Fibroblast of lung (primary cell): ENCODE measurements at regions not wholly inside any gene's neighbourhood (a gene's known extent, or its start where the extent isn't known, plus 50 kb on each side); places are given as distances from the start of the nearest gene placed in this dataset.

Experiments used
- DNase-seq, 2 donors: peaks; one replicate each; pipeline versions ENCODE4 v3.0.0 to v3.0.0-alpha.2; 2010; ENCODE audit warnings: low read depth in 2 of 2
- H2AFZ ChIP-seq: 2 replicates; pipeline ENCODE4 v1.5.1; 2012; ENCODE audit warnings: low read length, control low read depth, inconsistent platforms
- H3K27ac ChIP-seq: 2 replicates; pipeline ENCODE4 v1.5.1; 2011; ENCODE audit warnings: low read length, control low read depth; ENCODE audit not compliant: insufficient read depth
- H3K27me3 ChIP-seq: 2 replicates; pipeline ENCODE4 v1.5.1; 2011; ENCODE audit warnings: mild to moderate bottlenecking, low read length; ENCODE audit not compliant: control insufficient read depth, insufficient read depth
- H3K36me3 ChIP-seq: 2 replicates; pipeline ENCODE4 v1.5.1; 2011; ENCODE audit warnings: low read length; ENCODE audit not compliant: control insufficient read depth, insufficient read depth
- H3K4me1 ChIP-seq: 2 replicates; pipeline ENCODE4 v1.5.1; 2011; ENCODE audit warnings: low read length; ENCODE audit not compliant: control insufficient read depth, insufficient read depth; ENCODE audit errors: extremely low read depth
- H3K4me2 ChIP-seq: 2 replicates; pipeline ENCODE4 v1.5.1; 2011; ENCODE audit warnings: low read length, control low read depth; ENCODE audit not compliant: insufficient read depth; ENCODE audit errors: extremely low read depth
- H3K4me3 ChIP-seq, 4 experiments: fragments of 200-600 bp in 1 of 4; sonication (generic) in 1 of 4; replicated peaks in 1 of 4; 2 replicates each; pipeline ENCODE4 v1.5.1; 2011 to 2016; ENCODE audit warnings: low read length in 4 of 4, low read depth in 3 of 4, mild to moderate bottlenecking in 3 of 4, control low read depth in 2 of 4, inconsistent platforms in 1 of 4, mixed read lengths in 1 of 4; ENCODE audit not compliant: insufficient read depth in 1 of 4; ENCODE audit errors: control extremely low read depth in 1 of 4
- H3K79me2 ChIP-seq: 2 replicates; pipeline ENCODE4 v1.5.1; 2012; ENCODE audit warnings: mild to moderate bottlenecking, low read length, inconsistent platforms; ENCODE audit not compliant: control insufficient read depth, insufficient read depth
- H3K9ac ChIP-seq: 2 replicates; pipeline ENCODE4 v1.5.1; 2011; ENCODE audit warnings: mild to moderate bottlenecking, low read length, control low read depth; ENCODE audit not compliant: insufficient read depth
- H3K9me3 ChIP-seq: 2 replicates; pipeline ENCODE4 v1.5.1; 2012; ENCODE audit warnings: low read depth, low read length; ENCODE audit not compliant: control insufficient read depth, insufficient read depth
- H4K20me1 ChIP-seq: 2 replicates; pipeline ENCODE4 v1.5.1; 2011; ENCODE audit warnings: low read length; ENCODE audit not compliant: control insufficient read depth, insufficient read depth; ENCODE audit errors: extremely low read depth
- CTCF ChIP-seq, 2 donors: IDR thresholded peaks in 1 of 2; conservative IDR thresholded peaks in 1 of 2; 1 replicate in 1 of 2; 2 replicates in 1 of 2; pipeline ENCODE4 v1.5.1; 2011 to 2012; ENCODE audit warnings: low read length in 2 of 2, control low read depth in 1 of 2, inconsistent platforms in 1 of 2, low read depth in 1 of 2, mild to moderate bottlenecking in 1 of 2
- EZH2 ChIP-seq: IDR thresholded peaks from 2 replicates; pipeline ENCODE4 v1.5.1; 2012; ENCODE audit warnings: low read length, control low read depth, mild to moderate bottlenecking; ENCODE audit errors: missing control alignments

- H4K20me1 ChIP-seq: no peaks in the 10 kb centered on the region
- H3K27me3 ChIP-seq: no peaks in the 10 kb centered on the region
- DNase-seq: peak; percentile 12 to 52
Observed at GRCh38 chr4:104693601-104694201, 199.0 kb upstream of the CXXC4 start.

GRCh38 chr4:104716584-104716983 lies 221.9 kb upstream of the CXXC4 start:
- Histone ChIP-seq H3K4me2 (no peak overlapping the region), H3K36me3 (no peaks in the 10 kb centered on the region), H3K4me1 (no peaks in the 10 kb centered on the region), H3K4me3 (no peak overlapping the region), H4K20me1 (no peaks in the 10 kb centered on the region), H3K27ac (no peak overlapping the region), H3K9me3 (no peaks in the 10 kb centered on the region), H3K79me2 (no peaks in the 10 kb centered on the region), H3K9ac (no peak overlapping the region), H2AFZ (no peak overlapping the region), H3K27me3 (no peaks in the 10 kb centered on the region)
- TF ChIP-seq CTCF (conservative IDR thresholded peaks at IDR 0.05 in 1 of 2, IDR thresholded peaks at IDR 0.05 in 1 of 2; ENCODE audit: low read depth in 1 of 2, low read length in 2 of 2) (no peak), EZH2 (no peak)
- DNase-seq: no peak

More at GRCh38 chr4:104693601-104694201, 199.0 kb upstream of the CXXC4 start:
- Histone ChIP-seq H3K9ac (no peak overlapping the region), H3K79me2 (no peaks in the 10 kb centered on the region), H3K36me3 (no peaks in the 10 kb centered on the region), H3K4me1 (no peaks in the 10 kb centered on the region), H3K4me2 (no peak overlapping the region), H3K9me3 (no peaks in the 10 kb centered on the region), H3K4me3 (no peak overlapping the region), H3K27ac (no peak overlapping the region), H2AFZ (no peak overlapping the region)
- TF ChIP-seq CTCF (conservative IDR thresholded peaks at IDR 0.05 in 1 of 2, IDR thresholded peaks at IDR 0.05 in 1 of 2; ENCODE audit: low read depth in 1 of 2, low read length in 2 of 2) (peak; percentile 28 to 62), EZH2 (no peak)

GRCh38 chr4:104719539-104720230 lies 225.0 kb upstream of the CXXC4 start:
- no peaks in the 10 kb centered on the region for H3K36me3 ChIP-seq
- no peaks in the 10 kb centered on the region for H3K79me2 ChIP-seq
- TF ChIP-seq EZH2: no peak
- no peaks in the 10 kb centered on the region for H4K20me1 ChIP-seq
- H3K4me2 ChIP-seq: no peak overlapping the region
- H3K27ac ChIP-seq: no peak overlapping the region
- H3K27me3 ChIP-seq: no peaks in the 10 kb centered on the region
- no peak overlapping the region for H3K9ac ChIP-seq
- H2AFZ ChIP-seq: no peak overlapping the region
- H3K9me3 ChIP-seq: no peaks in the 10 kb centered on the region
- no peak for DNase-seq
- no peak overlapping the region for H3K4me3 ChIP-seq
- H3K4me1 ChIP-seq: no peaks in the 10 kb centered on the region
